SK-N-SH (cell line): ENCODE measurements at regions not wholly inside any gene's neighbourhood (a gene's known extent, or its start where the extent isn't known, plus 50 kb on each side); places are given as distances from the start of the nearest gene placed in this dataset.

Source experiments
- CTCF ChIA-PET: fragments of 300-600, 350-600 bp; formaldehyde crosslinking; extraction: SDS; loops from one replicate; lab custom pipeline; 2021; lab: Yijun Ruan, JAX
- POLR2A ChIA-PET: fragments of 350-600 bp; sonication (Branson Sonifier 250); formaldehyde crosslinking; extraction: SDS; loops from one replicate; lab custom pipeline; 2020; ENCODE audit warnings: antibody characterized with exemption, inconsistent platforms; lab: Yijun Ruan, JAX
- DNase-seq: peaks from one replicate; pipeline ENCODE4 v3.0.0; 2012
- H2AFZ ChIP-seq: fragments of 200-600 bp; sonication (generic); 2 replicates; pipeline ENCODE4 v1.8.1; 2016; ENCODE audit warnings: antibody characterized with exemption, mild to moderate bottlenecking, low read depth
- H3F3A ChIP-seq: fragments of 200-600 bp; sonication (generic); replicated peaks from 2 replicates; pipeline ENCODE3; 2016; ENCODE audit warnings: antibody characterized with exemption, mild to moderate bottlenecking; ENCODE audit not compliant: insufficient read depth
- H3K27ac ChIP-seq, 2 experiments: fragments of 200-500 bp in 1 of 2; fragments of 200-600 bp in 1 of 2; sonication (Bioruptor generic) in 1 of 2; sonication (generic), shearing (Covaris generic) in 1 of 2; 2 replicates each; pipeline versions ENCODE4 v1.5.1 to v1.6.1; 2014 to 2016; ENCODE audit warnings: low read depth in 2 of 2, inconsistent platforms in 1 of 2, low read length in 1 of 2, mild to moderate bottlenecking in 1 of 2, mixed read lengths in 1 of 2
- H3K27me3 ChIP-seq: fragments of 200-600 bp; sonication (generic), shearing (Covaris generic); 2 replicates; pipeline ENCODE4 v1.6.1; 2016; ENCODE audit warnings: mixed run types; ENCODE audit not compliant: insufficient read depth
- H3K36me3 ChIP-seq, 2 experiments: fragments of 200-500 bp in 1 of 2; fragments of 200-600 bp in 1 of 2; sonication (Bioruptor generic) in 1 of 2; sonication (generic) in 1 of 2; replicated peaks in 1 of 2; 2 replicates each; pipeline versions ENCODE3 to v1.5.1; 2014 to 2016; ENCODE audit warnings: low read length in 1 of 2, mild to moderate bottlenecking in 1 of 2; ENCODE audit not compliant: insufficient read depth in 2 of 2, control insufficient read depth in 1 of 2
- H3K4me1 ChIP-seq, 2 experiments: fragments of 200-500 bp in 1 of 2; fragments of 200-600 bp in 1 of 2; sonication (Bioruptor generic) in 1 of 2; sonication (generic), shearing (Covaris generic) in 1 of 2; 2 replicates each; pipeline versions ENCODE4 v1.5.1 to v1.6.1; 2014 to 2016; ENCODE audit warnings: low read depth in 1 of 2, low read length in 1 of 2, mixed run types in 1 of 2; ENCODE audit not compliant: insufficient read depth in 2 of 2, control insufficient read depth in 1 of 2
- H3K4me2 ChIP-seq: fragments of 200-600 bp; sonication (generic), shearing (Covaris generic); 2 replicates; pipeline ENCODE4 v1.6.1; 2017; ENCODE audit warnings: mixed run types
- H3K4me3 ChIP-seq, 2 experiments: fragments of 200-500 bp in 1 of 2; fragments of 200-600 bp in 1 of 2; sonication (Bioruptor generic) in 1 of 2; sonication (generic), shearing (Covaris generic) in 1 of 2; 2 replicates each; pipeline versions ENCODE4 v1.5.1 to v1.8.1; 2014 to 2016; ENCODE audit warnings: low read depth in 2 of 2, inconsistent platforms in 1 of 2, low read length in 1 of 2, mild to moderate bottlenecking in 1 of 2, mixed read lengths in 1 of 2, moderate library complexity in 1 of 2
- H3K79me2 ChIP-seq: fragments of 200-600 bp; sonication (generic); 2 replicates; pipeline ENCODE4 v1.8.1; 2017; ENCODE audit warnings: mild to moderate bottlenecking; ENCODE audit not compliant: insufficient read depth
- H3K9ac ChIP-seq: fragments of 200-600 bp; sonication (generic); 2 replicates; pipeline ENCODE4 v1.6.1; 2017; ENCODE audit warnings: mixed run types
- H3K9me2 ChIP-seq: fragments of 200-600 bp; sonication (generic); 2 replicates; pipeline ENCODE4 v1.6.1; 2017; ENCODE audit warnings: mixed run types
- H3K9me3 ChIP-seq: fragments of 200-600 bp; sonication (generic); 2 replicates; pipeline ENCODE4 v1.6.1; 2017; ENCODE audit warnings: mixed run types, mild to moderate bottlenecking, moderate library complexity
- H4K20me1 ChIP-seq: fragments of 200-600 bp; sonication (generic); 2 replicates; pipeline ENCODE4 v1.6.1; 2017; ENCODE audit warnings: mild to moderate bottlenecking, mixed run types; ENCODE audit not compliant: insufficient read depth
- ELF1 ChIP-seq: IDR thresholded peaks from 2 replicates; pipeline ENCODE4 v1.4.0; 2012
- EP300 ChIP-seq, 2 experiments: IDR thresholded peaks; 2 replicates each; pipeline versions ENCODE4 v1.4.0 to v1.6.1; 2012; ENCODE audit warnings: borderline replicate concordance in 1 of 2, low read depth in 1 of 2, low read length in 1 of 2
- EZH2phosphoT487 ChIP-seq: fragments of 200-600 bp; sonication (generic); IDR thresholded peaks from 2 replicates; pipeline ENCODE4 v1.6.1; 2017; ENCODE audit warnings: low read depth, mixed run types, mild to moderate bottlenecking, antibody characterized with exemption, moderate library complexity, borderline replicate concordance
- FOSL2 ChIP-seq: IDR thresholded peaks from 2 replicates; pipeline ENCODE4 v1.4.0; 2012; ENCODE audit warnings: low read depth, mild to moderate bottlenecking, moderate library complexity, borderline replicate concordance
- FOXJ3 ChIP-seq: sonication (generic); formaldehyde crosslinking; IDR thresholded peaks from 2 replicates; pipeline ENCODE4 v1.5.1; 2020; ENCODE audit warnings: mild to moderate bottlenecking, missing genetic modification reagents
- FOXM1 ChIP-seq: IDR thresholded peaks from 2 replicates; pipeline ENCODE4 v1.4.0; 2012; ENCODE audit warnings: low read depth, mild to moderate bottlenecking
- GABPA ChIP-seq: IDR thresholded peaks from 2 replicates; pipeline ENCODE4 v1.4.0; 2012; ENCODE audit warnings: low read depth, mild to moderate bottlenecking
- GATA2 ChIP-seq: sonication (generic); formaldehyde crosslinking; IDR thresholded peaks from 2 replicates; pipeline ENCODE4 v1.5.0; 2020; ENCODE audit warnings: mild to moderate bottlenecking, missing genetic modification reagents
- IRF3 ChIP-seq: fragments of 150-350 bp; IDR thresholded peaks from 2 replicates; pipeline ENCODE4 v1.6.1; 2016; ENCODE audit warnings: mild to moderate bottlenecking, low read depth, low read length
- MAX ChIP-seq: IDR thresholded peaks from 2 replicates; pipeline ENCODE4 v1.4.0; 2012; ENCODE audit warnings: low read depth
- MEF2A ChIP-seq: IDR thresholded peaks from 2 replicates; pipeline ENCODE4 v1.4.0; 2012; ENCODE audit warnings: low read depth, borderline replicate concordance
- MXI1 ChIP-seq: IDR thresholded peaks from 2 replicates; pipeline ENCODE4 v1.6.1; 2012; ENCODE audit warnings: mild to moderate bottlenecking, low read depth, low read length, improper control_type of control experiment
- NFIC ChIP-seq: IDR thresholded peaks from 2 replicates; pipeline ENCODE4 v1.4.0; 2012; ENCODE audit warnings: borderline replicate concordance
- NRF1 ChIP-seq: IDR thresholded peaks from 2 replicates; pipeline ENCODE4 v1.6.1; 2012; ENCODE audit warnings: low read depth, mild to moderate bottlenecking, low read length
- RAD21 ChIP-seq: IDR thresholded peaks from 2 replicates; pipeline ENCODE4 v1.6.1; 2012; ENCODE audit warnings: mild to moderate bottlenecking, low read length
- REST ChIP-seq: IDR thresholded peaks from 2 replicates; pipeline ENCODE4 v1.6.1; 2012; ENCODE audit warnings: mild to moderate bottlenecking, low read depth, low read length, moderate library complexity
- RFX5 ChIP-seq: IDR thresholded peaks from 2 replicates; pipeline ENCODE4 v1.6.1; 2012; ENCODE audit warnings: mild to moderate bottlenecking, improper control_type of control experiment, low read length
- USF2 ChIP-seq: fragments of 150-350 bp; IDR thresholded peaks from 2 replicates; pipeline ENCODE4 v1.6.1; 2017; ENCODE audit warnings: antibody characterized with exemption, low read length, low read depth, borderline replicate concordance
- ZBTB33 ChIP-seq: IDR thresholded peaks from 2 replicates; pipeline ENCODE4 v1.4.0; 2012; ENCODE audit warnings: low read depth, borderline replicate concordance
- WGBS: methylation state at CpG from one replicate; pipeline ENCODE4 v1.1.6; 2017; ENCODE audit warnings: low lambda C conversion rate; 5-methylcytosine and 5-hydroxymethylcytosine counted together

GRCh38 chr2:177129610-177130009, 83.0 kb upstream of the HNRNPA3 start:
- CTCF ChIA-PET: interaction anchor here (0.9 to 2.0 kb wide), 4 partner anchors 10 to 312 kb away, joined by 3 to 12 read pairs (median 3); no protein-coding TSS in a partner anchor
- 61% methylated on average over 3 of the region's 3 CpGs for WGBS

More at GRCh38 chr2:177129610-177130009, 83.0 kb upstream of the HNRNPA3 start:
- no peaks in the 10 kb centered on the region; a peak in 1 of 4 replicates for H3K4me1 ChIP-seq
- H3K27me3 ChIP-seq: no peaks in the 10 kb centered on the region; the same call in 1 of the 2 replicates
- no peak overlapping the region for H2AFZ ChIP-seq
- H3K9me2 ChIP-seq: no peaks in the 10 kb centered on the region
- H3K27ac ChIP-seq: no peak overlapping the region
- H3K79me2 ChIP-seq: no peaks in the 10 kb centered on the region
- no peaks in the 10 kb centered on the region for H3K9me3 ChIP-seq
- H3F3A ChIP-seq: no peaks in the 10 kb centered on the region
- no peaks in the 10 kb centered on the region for H4K20me1 ChIP-seq
- no peaks in the 10 kb centered on the region for H3K36me3 ChIP-seq
- H3K4me3 ChIP-seq: no peak overlapping the region
- POLR2A ChIA-PET: no interaction called here
- no peak for TF ChIP-seq RAD21
- no peak for TF ChIP-seq MAX
- no peak for TF ChIP-seq EZH2phosphoT487
- TF ChIP-seq GATA2 (CRISPR knock-in tag): no peak
- TF ChIP-seq RFX5: no peak
- no peak for TF ChIP-seq GABPA
- no peak for TF ChIP-seq ELF1
- no peak for TF ChIP-seq MEF2A
- no peak for TF ChIP-seq FOXJ3 (CRISPR knock-in tag)
- TF ChIP-seq EP300 (IDR thresholded peaks at IDR 0.05; ENCODE audit: borderline replicate concordance in 1 of 2, low read depth in 1 of 2, low read length in 1 of 2): no peak
- TF ChIP-seq USF2: no peak
- no peak for TF ChIP-seq IRF3
- no peak for TF ChIP-seq MXI1
- no peak for TF ChIP-seq NFIC
- no peak for TF ChIP-seq ZBTB33
- no peak for TF ChIP-seq FOXM1
- TF ChIP-seq NRF1: no peak
- no peak for TF ChIP-seq FOSL2
- no peak for TF ChIP-seq REST
- H3K4me2 ChIP-seq: no peak overlapping the region
- no peak overlapping the region for H3K9ac ChIP-seq
- no peak for DNase-seq
